Endodermal cell (in vitro differentiated cells): ENCODE measurements at regions not wholly inside any gene's neighbourhood (a gene's known extent, or its start where the extent isn't known, plus 50 kb on each side); places are given as distances from the start of the nearest gene placed in this dataset.
"Not testable (repeated sequence)": the region's sequence is repeated elsewhere in the genome, so short reads cannot be mapped to it uniquely, and the experiment has no call there.

Source experiments
- DNase-seq: peaks from one replicate; pipeline ENCODE4 v3.0.0-alpha.2; 2017
- H3K27ac ChIP-seq: 2 replicates; pipeline ENCODE4 v1.5.1; 2013; ENCODE audit warnings: mild to moderate bottlenecking, low read depth, low read length, moderate library complexity
- H3K27me3 ChIP-seq: 2 replicates; pipeline ENCODE4 v1.6.1; 2013; ENCODE audit warnings: mild to moderate bottlenecking, low read length, moderate library complexity; ENCODE audit not compliant: insufficient read depth, control insufficient read depth, poor library complexity, severe bottlenecking
- H3K36me3 ChIP-seq: 2 replicates; pipeline ENCODE4 v1.7.0; 2013; ENCODE audit warnings: mild to moderate bottlenecking, low read length, moderate library complexity; ENCODE audit not compliant: control insufficient read depth, insufficient read depth
- H3K4me1 ChIP-seq: one replicate; pipeline ENCODE4 v1.7.0; 2013; ENCODE audit warnings: low read length; ENCODE audit not compliant: control insufficient read depth, insufficient read depth
- H3K4me3 ChIP-seq: 2 replicates; pipeline ENCODE4 v1.5.1; 2013; ENCODE audit warnings: mild to moderate bottlenecking, low read length, moderate library complexity
- H3K9ac ChIP-seq: 2 replicates; pipeline ENCODE4 v1.6.1; 2013; ENCODE audit warnings: mild to moderate bottlenecking, low read length, moderate library complexity; ENCODE audit not compliant: poor library complexity, severe bottlenecking; ENCODE audit errors: extremely low read depth
- H3K9me3 ChIP-seq: 2 replicates; pipeline ENCODE4 v1.6.1; 2013; ENCODE audit warnings: mild to moderate bottlenecking, low read length, moderate library complexity; ENCODE audit not compliant: control insufficient read depth
- H3K27ac Mint-ChIP-seq: 2 replicates; pipeline ENCODE4 v1.8.0; 2020; ENCODE audit warnings: mixed read lengths
- H3K27me3 Mint-ChIP-seq: 2 replicates; pipeline ENCODE4 v1.8.0; 2021; ENCODE audit warnings: mild to moderate bottlenecking, mixed read lengths; ENCODE audit not compliant: insufficient read depth
- H3K36me3 Mint-ChIP-seq: 2 replicates; pipeline ENCODE4 v1.8.0; 2020; ENCODE audit warnings: low read depth, mixed read lengths
- H3K4me1 Mint-ChIP-seq: 2 replicates; pipeline ENCODE4 v1.8.0; 2020; ENCODE audit warnings: mixed read lengths
- H3K4me3 Mint-ChIP-seq: 2 replicates; pipeline ENCODE4 v1.8.0; 2020; ENCODE audit warnings: mild to moderate bottlenecking, moderate library complexity, mixed read lengths
- H3K9me3 Mint-ChIP-seq: 2 replicates; pipeline ENCODE4 v1.8.0; 2020; ENCODE audit warnings: mild to moderate bottlenecking, mixed read lengths
- CTCF ChIP-seq: fragments of 200-600 bp; sonication (generic); conservative IDR thresholded peaks from 2 replicates; pipeline ENCODE4 v1.5.0; 2021; ENCODE audit warnings: antibody characterized with exemption, mild to moderate bottlenecking
- WGBS, 2 experiments: methylation state at CpG; one replicate each; pipeline versions ENCODE4 v1.1.5 to v1.1.7; 2013; ENCODE audit warnings: missing lambda C conversion rate in 2 of 2, mixed read lengths in 1 of 2; ENCODE audit not compliant: insufficient coverage in 1 of 2, insufficient read length in 1 of 2; 5-methylcytosine and 5-hydroxymethylcytosine counted together

GRCh38 chr19:34041925-34042521, 130.3 kb upstream of the LSM14A start:
- Mint-ChIP-seq H3K27me3 (peaks cover 7% of the 10 kb centered on the region), H3K4me1 (peaks cover 2% of the 10 kb centered on the region), H3K27ac (no peak overlapping the region), H3K9me3 (peaks cover 9% of the 10 kb centered on the region), H3K36me3 (peaks cover 3% of the 10 kb centered on the region), H3K4me3 (no peak overlapping the region)
- peak; percentile 98 for TF ChIP-seq CTCF
- H3K27ac ChIP-seq, result no peak overlapping the region
- no peak overlapping the region for H3K9ac ChIP-seq
- no peaks in the 10 kb centered on the region for H3K4me1 ChIP-seq
- H3K27me3 ChIP-seq, result no peaks in the 10 kb centered on the region
- H3K4me3 ChIP-seq, result no peak overlapping the region
- peak; percentile 93 for DNase-seq
- WGBS, 2 experiments, result 29 to 39% methylated on average over 13 to 15 of the region's 15 CpGs
- H3K36me3 ChIP-seq, result no peaks in the 10 kb centered on the region
- H3K9me3 ChIP-seq, result peaks cover 22% of the 10 kb centered on the region

- Histone ChIP-seq H3K4me1 (no peaks in the 10 kb centered on the region), H3K36me3 (no peaks in the 10 kb centered on the region), H3K4me3 (no peak overlapping the region), H3K9ac (no peak overlapping the region), H3K9me3 (peaks cover 22% of the 10 kb centered on the region), H3K27me3 (no peaks in the 10 kb centered on the region), H3K27ac (no peak overlapping the region)
- no peak overlapping the region for H3K4me3 Mint-ChIP-seq
- no peak overlapping the region for H3K27ac Mint-ChIP-seq
- no peak for DNase-seq
- TF ChIP-seq CTCF, result no peak
- peaks cover 2% of the 10 kb centered on the region for H3K4me1 Mint-ChIP-seq
- H3K27me3 Mint-ChIP-seq, result peaks cover 9% of the 10 kb centered on the region
- peaks cover 3% of the 10 kb centered on the region for H3K36me3 Mint-ChIP-seq
- 77 to 80% methylated on average over 1 to 2 of the region's 2 CpGs for WGBS, 2 experiments
- peaks cover 9% of the 10 kb centered on the region for H3K9me3 Mint-ChIP-seq
These were observed 128.3 kb upstream of the LSM14A start for GRCh38 chr19:34044021-34044420.

GRCh38 chr19:34049944-34050343, 122.4 kb upstream of the LSM14A start:
- Mint-ChIP-seq H3K4me3 (no peak overlapping the region), H3K4me1 (no peaks in the 10 kb centered on the region), H3K27ac (no peak overlapping the region), H3K9me3 (no peaks in the 10 kb centered on the region), H3K27me3 (peaks cover 3% of the 10 kb centered on the region), H3K36me3 (no peaks in the 10 kb centered on the region)
- WGBS, 2 experiments, result 88 to 95% methylated on average over 2 to 3 of the region's 3 CpGs
- Histone ChIP-seq H3K9me3 (no peaks in the 10 kb centered on the region), H3K36me3 (no peaks in the 10 kb centered on the region), H3K27me3 (no peaks in the 10 kb centered on the region), H3K27ac (no peak overlapping the region), H3K4me3 (no peak overlapping the region), H3K9ac (no peak overlapping the region), H3K4me1 (no peaks in the 10 kb centered on the region)
- no peak for DNase-seq
- TF ChIP-seq CTCF, result no peak

GRCh38 chr19:34050430-34050829, 121.9 kb upstream of the LSM14A start:
- 85 to 90% methylated on average over 3 of the region's 3 CpGs for WGBS, 2 experiments
- DNase-seq, H3K36me3 ChIP-seq, H3K4me1 ChIP-seq, H3K4me3 ChIP-seq, H3K27me3 Mint-ChIP-seq, H3K27ac Mint-ChIP-seq, H3K9me3 Mint-ChIP-seq, H3K27ac ChIP-seq, H3K4me1 Mint-ChIP-seq, H3K4me3 Mint-ChIP-seq, H3K36me3 Mint-ChIP-seq, H3K9me3 ChIP-seq, H3K9ac ChIP-seq, H3K27me3 ChIP-seq: not testable (repeated sequence)
